DND-41 (cell line): ENCODE measurements at regions not wholly inside any gene's neighbourhood (a gene's known extent, or its start where the extent isn't known, plus 50 kb on each side); places are given as distances from the start of the nearest gene placed in this dataset.

ENCODE experiments used
- EZH2 ChIP-seq: IDR thresholded peaks from 3 replicates; pipeline ENCODE4 v1.6.1; 2012; ENCODE audit warnings: borderline replicate concordance, low read depth, mild to moderate bottlenecking, moderate library complexity, low read length, inconsistent platforms; ENCODE audit not compliant: severe bottlenecking
- TF ChIP-seq, protein P1 (sequence below): IDR thresholded peaks from 2 replicates; pipeline ENCODE4 v1.5.1; 2012; ENCODE audit warnings: borderline replicate concordance, low read length, moderate library complexity, mild to moderate bottlenecking; ENCODE audit not compliant: poor library complexity, severe bottlenecking; ENCODE audit errors: extremely low read depth

DNA sequence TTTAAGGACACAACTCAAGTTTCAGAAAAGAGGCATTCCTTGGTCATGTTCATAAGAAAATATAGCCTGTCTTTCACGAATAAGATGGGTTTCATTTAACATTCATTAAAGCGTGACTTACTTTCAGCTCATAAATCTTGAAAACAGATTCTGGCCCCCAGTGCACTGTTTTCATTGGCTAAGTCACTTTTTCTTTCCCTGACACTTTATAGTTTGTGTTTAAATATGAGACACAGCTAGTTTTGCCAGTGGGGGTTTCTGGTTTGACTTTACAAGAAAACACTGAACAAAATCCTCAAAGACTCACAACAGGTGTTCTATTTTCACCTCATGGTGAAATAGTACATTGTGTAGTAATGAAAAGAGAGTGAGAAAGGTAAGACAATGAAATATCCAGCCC is 65.9 kb downstream of the PHLDA1 start:
- TF ChIP-seq, protein P1, sequence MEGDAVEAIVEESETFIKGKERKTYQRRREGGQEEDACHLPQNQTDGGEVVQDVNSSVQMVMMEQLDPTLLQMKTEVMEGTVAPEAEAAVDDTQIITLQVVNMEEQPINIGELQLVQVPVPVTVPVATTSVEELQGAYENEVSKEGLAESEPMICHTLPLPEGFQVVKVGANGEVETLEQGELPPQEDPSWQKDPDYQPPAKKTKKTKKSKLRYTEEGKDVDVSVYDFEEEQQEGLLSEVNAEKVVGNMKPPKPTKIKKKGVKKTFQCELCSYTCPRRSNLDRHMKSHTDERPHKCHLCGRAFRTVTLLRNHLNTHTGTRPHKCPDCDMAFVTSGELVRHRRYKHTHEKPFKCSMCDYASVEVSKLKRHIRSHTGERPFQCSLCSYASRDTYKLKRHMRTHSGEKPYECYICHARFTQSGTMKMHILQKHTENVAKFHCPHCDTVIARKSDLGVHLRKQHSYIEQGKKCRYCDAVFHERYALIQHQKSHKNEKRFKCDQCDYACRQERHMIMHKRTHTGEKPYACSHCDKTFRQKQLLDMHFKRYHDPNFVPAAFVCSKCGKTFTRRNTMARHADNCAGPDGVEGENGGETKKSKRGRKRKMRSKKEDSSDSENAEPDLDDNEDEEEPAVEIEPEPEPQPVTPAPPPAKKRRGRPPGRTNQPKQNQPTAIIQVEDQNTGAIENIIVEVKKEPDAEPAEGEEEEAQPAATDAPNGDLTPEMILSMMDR: no peak
- no peak for TF ChIP-seq EZH2
